ENCODE measurements at regions not wholly inside any gene's neighbourhood (a gene's known extent, or its start where the extent isn't known, plus 50 kb on each side); places are given as distances from the start of the nearest gene placed in this dataset.

GRCh38 chr7:3236268-3236667, 64.8 kb upstream of the SDK1 start:
- Histone ChIP-seq H3K79me2 (ENCODE audit: low read length) (no peaks in the 10 kb centered on the region), H3K27me3 (ENCODE audit: low read depth, low read length) (no peaks in the 10 kb centered on the region), H3K27ac (ENCODE audit: low read length) (no peak overlapping the region), H4K20me1 (ENCODE audit: insufficient read depth, low read length) (no peaks in the 10 kb centered on the region), H3K4me3 (ENCODE audit: low read length) (no peak overlapping the region), H2AFZ (ENCODE audit: low read depth, low read length) (no peak overlapping the region), H3K36me3 (replicated peaks; ENCODE audit: low read depth, low read length) (no peaks in the 10 kb centered on the region), H3K9ac (ENCODE audit: low read length) (no peak overlapping the region), H3K4me1 (ENCODE audit: low read length) (no peaks in the 10 kb centered on the region), H3K4me2 (ENCODE audit: low read length) (no peak overlapping the region), H3K9me3 (ENCODE audit: insufficient read depth, low read length) (no peaks in the 10 kb centered on the region)
- TF ChIP-seq EZH2phosphoT487 (IDR thresholded peaks at IDR 0.05; ENCODE audit: low read depth) (no peak), CTCF (IDR thresholded peaks at IDR 0.05; ENCODE audit: low read depth, low read length) (no peak)

GRCh38 chr7:3238525-3239210, 62.4 kb upstream of the SDK1 start:
- no peaks in the 10 kb centered on the region for H3K4me1 ChIP-seq (ENCODE audit: low read length)
- no peaks in the 10 kb centered on the region for H4K20me1 ChIP-seq (ENCODE audit: insufficient read depth, low read length)
- no peak overlapping the region for H3K4me3 ChIP-seq (ENCODE audit: low read length)
- H3K9me3 ChIP-seq (ENCODE audit: insufficient read depth, low read length) = no peaks in the 10 kb centered on the region
- H2AFZ ChIP-seq (ENCODE audit: low read depth, low read length) = no peak overlapping the region
- H3K79me2 ChIP-seq (ENCODE audit: low read length) = no peaks in the 10 kb centered on the region
- no peaks in the 10 kb centered on the region for H3K27me3 ChIP-seq (ENCODE audit: low read depth, low read length)
- no peak overlapping the region for H3K4me2 ChIP-seq (ENCODE audit: low read length)
- H3K36me3 ChIP-seq (replicated peaks; ENCODE audit: low read depth, low read length) = no peaks in the 10 kb centered on the region
- TF ChIP-seq CTCF (IDR thresholded peaks at IDR 0.05; ENCODE audit: low read depth, low read length) (no peak), EZH2phosphoT487 (IDR thresholded peaks at IDR 0.05; ENCODE audit: low read depth) (no peak)
- no peak overlapping the region for H3K9ac ChIP-seq (ENCODE audit: low read length)
- no peak overlapping the region for H3K27ac ChIP-seq (ENCODE audit: low read length)

- H3K79me2 ChIP-seq (ENCODE audit: low read length) = no peaks in the 10 kb centered on the region
- H2AFZ ChIP-seq (ENCODE audit: low read depth, low read length) = no peak overlapping the region
- H3K36me3 ChIP-seq (replicated peaks; ENCODE audit: low read depth, low read length) = no peaks in the 10 kb centered on the region
- no peak overlapping the region for H3K9ac ChIP-seq (ENCODE audit: low read length)
- no peaks in the 10 kb centered on the region for H3K9me3 ChIP-seq (ENCODE audit: insufficient read depth, low read length)
- H3K4me2 ChIP-seq (ENCODE audit: low read length) = no peak overlapping the region
- no peaks in the 10 kb centered on the region for H3K27me3 ChIP-seq (ENCODE audit: low read depth, low read length)
- H3K4me3 ChIP-seq (ENCODE audit: low read length) = no peak overlapping the region
- no peak overlapping the region for H3K27ac ChIP-seq (ENCODE audit: low read length)
- no peaks in the 10 kb centered on the region for H4K20me1 ChIP-seq (ENCODE audit: insufficient read depth, low read length)
- TF ChIP-seq CTCF (IDR thresholded peaks at IDR 0.05; ENCODE audit: low read depth, low read length) = no peak
- no peak for TF ChIP-seq EZH2phosphoT487 (IDR thresholded peaks at IDR 0.05; ENCODE audit: low read depth)
- H3K4me1 ChIP-seq (ENCODE audit: low read length) = no peaks in the 10 kb centered on the region
Observed at GRCh38 chr7:3239291-3239691, 61.8 kb upstream of the SDK1 start.

GRCh38 chr7:3240826-3241430, 60.1 kb upstream of the SDK1 start:
- TF ChIP-seq CTCF (IDR thresholded peaks at IDR 0.05; ENCODE audit: low read depth, low read length) = no peak
- no peak for TF ChIP-seq EZH2phosphoT487 (IDR thresholded peaks at IDR 0.05; ENCODE audit: low read depth)
- Histone ChIP-seq H3K4me3 (ENCODE audit: low read length) (no peak overlapping the region), H3K79me2 (ENCODE audit: low read length) (no peaks in the 10 kb centered on the region), H3K27ac (ENCODE audit: low read length) (no peak overlapping the region), H3K4me2 (ENCODE audit: low read length) (no peak overlapping the region), H3K9me3 (ENCODE audit: insufficient read depth, low read length) (no peaks in the 10 kb centered on the region), H3K36me3 (replicated peaks; ENCODE audit: low read depth, low read length) (no peaks in the 10 kb centered on the region), H3K27me3 (ENCODE audit: low read depth, low read length) (no peaks in the 10 kb centered on the region), H4K20me1 (ENCODE audit: insufficient read depth, low read length) (no peaks in the 10 kb centered on the region), H2AFZ (ENCODE audit: low read depth, low read length) (no peak overlapping the region), H3K4me1 (ENCODE audit: low read length) (no peaks in the 10 kb centered on the region), H3K9ac (ENCODE audit: low read length) (no peak overlapping the region)
